SK-N-SH treated with all-trans-retinoic acid at 6 μM for 48 hours (cell line): ENCODE measurements at regions not wholly inside any gene's neighbourhood (a gene's known extent, or its start where the extent isn't known, plus 50 kb on each side); places are given as distances from the start of the nearest gene placed in this dataset.
"Not testable (repeated sequence)": the region's sequence is repeated elsewhere in the genome, so short reads cannot be mapped to it uniquely, and the experiment has no call there.

ENCODE experiments used
- ATAC-seq: fragments of 200-7000 bp; cut with Tn5 transposase; 3 replicates; pipeline ENCODE4 v1.9.1; 2020; ENCODE audit warnings: mild to moderate bottlenecking, moderate library complexity
- ARNTL ChIP-seq: fragments of 450-650 bp; formaldehyde crosslinking; IDR thresholded peaks from 2 replicates; pipeline ENCODE4 v1.5.0; 2020; ENCODE audit warnings: low read depth, mild to moderate bottlenecking, moderate library complexity, borderline replicate concordance
- BACH2 ChIP-seq: fragments of 250-450 bp; sonication (Bioruptor Pico); IDR thresholded peaks from 2 replicates; pipeline ENCODE4 v1.9.0; 2021; ENCODE audit warnings: mild to moderate bottlenecking, borderline replicate concordance
- CREB5 ChIP-seq: fragments of 250-450 bp; sonication (Bioruptor Pico); IDR thresholded peaks from 2 replicates; pipeline ENCODE4 v1.5.1; 2020; ENCODE audit warnings: low read depth, mild to moderate bottlenecking, moderate library complexity
- CSDC2 ChIP-seq: fragments of 250-450 bp; sonication (Bioruptor Pico); IDR thresholded peaks from 2 replicates; pipeline ENCODE4 v1.5.0; 2020; ENCODE audit warnings: mild to moderate bottlenecking, moderate library complexity
- CSRNP3 ChIP-seq: fragments of 250-450 bp; sonication (Bioruptor Pico); IDR thresholded peaks from 2 replicates; pipeline ENCODE4 v1.5.1; 2021; ENCODE audit warnings: mild to moderate bottlenecking, moderate library complexity
- ESRRG ChIP-seq: fragments of 250-450 bp; sonication (Bioruptor Pico); IDR thresholded peaks from 2 replicates; pipeline ENCODE4 v1.6.1; 2021; ENCODE audit warnings: mild to moderate bottlenecking
- GLIS3 ChIP-seq: fragments of 250-450 bp; sonication (Bioruptor Pico); IDR thresholded peaks from 2 replicates; pipeline ENCODE4 v1.5.0; 2020; ENCODE audit warnings: mild to moderate bottlenecking, moderate library complexity
- OSR1 ChIP-seq: fragments of 250-450 bp; sonication (Bioruptor Pico); IDR thresholded peaks from 2 replicates; pipeline ENCODE4 v1.8.0; 2022; ENCODE audit warnings: moderate library complexity, mild to moderate bottlenecking, inconsistent platforms
- PATZ1 ChIP-seq: fragments of 250-450 bp; sonication (Bioruptor Pico); IDR thresholded peaks from 2 replicates; pipeline ENCODE4 v1.8.0; 2020; ENCODE audit warnings: mild to moderate bottlenecking, moderate library complexity, borderline replicate concordance
- PPARA ChIP-seq: fragments of 250-450 bp; sonication (Bioruptor Pico); IDR thresholded peaks from 2 replicates; pipeline ENCODE4 v1.5.0; 2020; ENCODE audit warnings: mild to moderate bottlenecking, borderline replicate concordance
- RARB ChIP-seq: fragments of 250-450 bp; sonication (Bioruptor Pico); IDR thresholded peaks from 2 replicates; pipeline ENCODE4 v1.8.0; 2021; ENCODE audit warnings: mild to moderate bottlenecking, moderate library complexity
- SNAI2 ChIP-seq: fragments of 250-450 bp; sonication (Bioruptor Pico); IDR thresholded peaks from 2 replicates; pipeline ENCODE4 v1.5.0; 2020; ENCODE audit warnings: mild to moderate bottlenecking, moderate library complexity
- TCF4 ChIP-seq: fragments of 250-450 bp; sonication (Bioruptor Pico); IDR thresholded peaks from 2 replicates; pipeline ENCODE4 v1.8.0; 2021; ENCODE audit warnings: mild to moderate bottlenecking, moderate library complexity, borderline replicate concordance
- TOX ChIP-seq: fragments of 250-450 bp; sonication (Bioruptor Pico); IDR thresholded peaks from 2 replicates; pipeline ENCODE4 v1.8.0; 2021; ENCODE audit warnings: mild to moderate bottlenecking, moderate library complexity, borderline replicate concordance
- TSHZ2 ChIP-seq: fragments of 250-450 bp; sonication (Bioruptor Pico); IDR thresholded peaks from 2 replicates; pipeline ENCODE4 v1.5.0; 2020; ENCODE audit warnings: mild to moderate bottlenecking, moderate library complexity
- ZC3H10 ChIP-seq: fragments of 250-450 bp; sonication (Bioruptor Pico); IDR thresholded peaks from 2 replicates; pipeline ENCODE4 v1.5.1; 2021; ENCODE audit warnings: mild to moderate bottlenecking, moderate library complexity
- ZFP3 ChIP-seq: fragments of 250-450 bp; sonication (Bioruptor Pico); IDR thresholded peaks from 2 replicates; pipeline ENCODE4 v1.5.0; 2020; ENCODE audit warnings: mild to moderate bottlenecking, moderate library complexity
- ZFP30 ChIP-seq: fragments of 450-650 bp; formaldehyde crosslinking; IDR thresholded peaks from 2 replicates; pipeline ENCODE4 v1.5.0; 2022; ENCODE audit warnings: mild to moderate bottlenecking, moderate library complexity
- ZNF565 ChIP-seq: fragments of 450-650 bp; formaldehyde crosslinking; conservative IDR thresholded peaks from 2 replicates; pipeline ENCODE4 v1.5.0; 2020; ENCODE audit warnings: low read depth, mild to moderate bottlenecking, moderate library complexity
- ZNF70 ChIP-seq: fragments of 450-650 bp; formaldehyde crosslinking; IDR thresholded peaks from 2 replicates; pipeline ENCODE4 v1.5.0; 2020; ENCODE audit warnings: mild to moderate bottlenecking, moderate library complexity

- no peak for TF ChIP-seq CSRNP3 (CRISPR knock-in tag)
- TF ChIP-seq TOX (CRISPR knock-in tag), result no peak
- no peak for TF ChIP-seq GLIS3 (CRISPR knock-in tag)
- no peak for TF ChIP-seq PPARA
- no peak for TF ChIP-seq PATZ1
- TF ChIP-seq ZFP3 (CRISPR knock-in tag), result no peak
These were observed 789.2 kb upstream of the SLC35B3 start (continued) for GRCh38 chr6:9224539-9224938.

- ATAC-seq, result not testable (repeated sequence)
These were observed 778.4 kb upstream of the SLC35B3 start for GRCh38 chr6:9213717-9214116.

GRCh38 chr6:9208966-9209365 is 773.6 kb upstream of the SLC35B3 start:
- no peak for TF ChIP-seq PPARA
- TF ChIP-seq RARB (CRISPR knock-in tag), result no peak
- TF ChIP-seq CSDC2, result no peak
- no peak for TF ChIP-seq ZNF70 (CRISPR knock-in tag)
- TF ChIP-seq TOX (CRISPR knock-in tag), result no peak
- no peak for TF ChIP-seq CREB5
- ATAC-seq, result no peak

GRCh38 chr6:9205645-9206044 is 770.3 kb upstream of the SLC35B3 start:
- TF ChIP-seq CSRNP3 (CRISPR knock-in tag) (no peak), ARNTL (CRISPR knock-in tag) (no peak), TSHZ2 (no peak), CSDC2 (no peak), SNAI2 (no peak), ZFP3 (CRISPR knock-in tag) (no peak), GLIS3 (CRISPR knock-in tag) (no peak), OSR1 (CRISPR knock-in tag) (no peak), TCF4 (no peak), BACH2 (no peak), ZNF565 (CRISPR knock-in tag) (no peak), RARB (CRISPR knock-in tag) (no peak), ESRRG (CRISPR knock-in tag) (no peak), ZFP30 (CRISPR knock-in tag) (no peak)
- ATAC-seq, result no peak

GRCh38 chr6:9204171-9204570 is 768.8 kb upstream of the SLC35B3 start:
- no peak for ATAC-seq
- TF ChIP-seq BACH2, result no peak
- TF ChIP-seq ZNF565 (CRISPR knock-in tag), result no peak
- TF ChIP-seq TSHZ2, result no peak
- no peak for TF ChIP-seq OSR1 (CRISPR knock-in tag)
- no peak for TF ChIP-seq CSDC2
- TF ChIP-seq ZFP3 (CRISPR knock-in tag), result no peak
- no peak for TF ChIP-seq ZNF70 (CRISPR knock-in tag)
- no peak for TF ChIP-seq GLIS3 (CRISPR knock-in tag)
- no peak for TF ChIP-seq ZC3H10 (CRISPR knock-in tag)
- TF ChIP-seq TOX (CRISPR knock-in tag), result no peak
